ENCODE measurements at regions not wholly inside any gene's neighbourhood (a gene's known extent, or its start where the extent isn't known, plus 50 kb on each side); places are given as distances from the start of the nearest gene placed in this dataset.
"Not testable (repeated sequence)": the region's sequence is repeated elsewhere in the genome, so short reads cannot be mapped to it uniquely, and the experiment has no call there.

- not testable (repeated sequence) for H3K9ac ChIP-seq (ENCODE audit: low read length in 5 of 5); H3K4me3 ChIP-seq (ENCODE audit: low read depth in 1 of 5, low read length in 5 of 5); H3K27me3 ChIP-seq (ENCODE audit: control insufficient read depth in 5 of 5, insufficient read depth in 4 of 5, low read length in 5 of 5); H3K36me3 ChIP-seq (ENCODE audit: control insufficient read depth in 5 of 5, insufficient read depth in 5 of 5, low read length in 5 of 5); H3K27ac ChIP-seq (ENCODE audit: low read depth, low read length); H3K9me3 ChIP-seq (ENCODE audit: control insufficient read depth in 5 of 5, low read length in 5 of 5)
- peaks cover 0 to 12% (median 11%) of the 10 kb centered on the region in 5 donors for H3K4me1 ChIP-seq (ENCODE audit: control insufficient read depth in 5 of 5, insufficient read depth in 5 of 5, low read length in 5 of 5)
These were observed 106.1 kb downstream of the KBTBD2 start for GRCh38 chr7:32785365-32785944.

GRCh38 chr7:32779895-32780294, 111.7 kb downstream of the KBTBD2 start:
- H3K9me3 ChIP-seq (ENCODE audit: control insufficient read depth in 5 of 5, low read length in 5 of 5); H3K27me3 ChIP-seq (ENCODE audit: control insufficient read depth in 5 of 5, insufficient read depth in 4 of 5, low read length in 5 of 5); H3K27ac ChIP-seq (ENCODE audit: low read depth, low read length); H3K9ac ChIP-seq (ENCODE audit: low read length in 5 of 5); H3K4me3 ChIP-seq (ENCODE audit: low read depth in 1 of 5, low read length in 5 of 5); H3K36me3 ChIP-seq (ENCODE audit: control insufficient read depth in 5 of 5, insufficient read depth in 5 of 5, low read length in 5 of 5); H3K4me1 ChIP-seq (ENCODE audit: control insufficient read depth in 5 of 5, insufficient read depth in 5 of 5, low read length in 5 of 5): not testable (repeated sequence)

GRCh38 chr7:32779167-32779566, 112.4 kb downstream of the KBTBD2 start:
- Histone ChIP-seq H3K27me3 (ENCODE audit: control insufficient read depth in 5 of 5, insufficient read depth in 4 of 5, low read length in 5 of 5) (no peaks in the 10 kb centered on the region), H3K27ac (ENCODE audit: low read depth, low read length) (no peak overlapping the region), H3K9me3 (ENCODE audit: control insufficient read depth in 5 of 5, low read length in 5 of 5) (no peaks in the 10 kb centered on the region), H3K4me3 (ENCODE audit: low read depth in 1 of 5, low read length in 5 of 5) (no peak overlapping the region), H3K4me1 (ENCODE audit: control insufficient read depth in 5 of 5, insufficient read depth in 5 of 5, low read length in 5 of 5) (no peaks in the 10 kb centered on the region), H3K36me3 (ENCODE audit: control insufficient read depth in 5 of 5, insufficient read depth in 5 of 5, low read length in 5 of 5) (no peaks in the 10 kb centered on the region), H3K9ac (ENCODE audit: low read length in 5 of 5) (no peak overlapping the region)

GRCh38 chr7:32777041-32777666, 114.4 kb downstream of the KBTBD2 start:
- H3K27ac ChIP-seq (ENCODE audit: low read depth, low read length); H3K9me3 ChIP-seq (ENCODE audit: control insufficient read depth in 5 of 5, low read length in 5 of 5); H3K4me1 ChIP-seq (ENCODE audit: control insufficient read depth in 5 of 5, insufficient read depth in 5 of 5, low read length in 5 of 5); H3K36me3 ChIP-seq (ENCODE audit: control insufficient read depth in 5 of 5, insufficient read depth in 5 of 5, low read length in 5 of 5); H3K4me3 ChIP-seq (ENCODE audit: low read depth in 1 of 5, low read length in 5 of 5); H3K9ac ChIP-seq (ENCODE audit: low read length in 5 of 5); H3K27me3 ChIP-seq (ENCODE audit: control insufficient read depth in 5 of 5, insufficient read depth in 4 of 5, low read length in 5 of 5): not testable (repeated sequence)

- not testable (repeated sequence) for H3K4me1 ChIP-seq (ENCODE audit: control insufficient read depth in 5 of 5, insufficient read depth in 5 of 5, low read length in 5 of 5); H3K36me3 ChIP-seq (ENCODE audit: control insufficient read depth in 5 of 5, insufficient read depth in 5 of 5, low read length in 5 of 5); H3K27me3 ChIP-seq (ENCODE audit: control insufficient read depth in 5 of 5, insufficient read depth in 4 of 5, low read length in 5 of 5); H3K27ac ChIP-seq (ENCODE audit: low read depth, low read length); H3K4me3 ChIP-seq (ENCODE audit: low read depth in 1 of 5, low read length in 5 of 5); H3K9ac ChIP-seq (ENCODE audit: low read length in 5 of 5); H3K9me3 ChIP-seq (ENCODE audit: control insufficient read depth in 5 of 5, low read length in 5 of 5)
These were observed 115.2 kb downstream of the KBTBD2 start for GRCh38 chr7:32776318-32776717.

GRCh38 chr7:32775809-32776208, 115.8 kb downstream of the KBTBD2 start:
- not testable (repeated sequence) for H3K9ac ChIP-seq (ENCODE audit: low read length in 5 of 5); H3K4me3 ChIP-seq (ENCODE audit: low read depth in 1 of 5, low read length in 5 of 5); H3K27ac ChIP-seq (ENCODE audit: low read depth, low read length); H3K4me1 ChIP-seq (ENCODE audit: control insufficient read depth in 5 of 5, insufficient read depth in 5 of 5, low read length in 5 of 5); H3K9me3 ChIP-seq (ENCODE audit: control insufficient read depth in 5 of 5, low read length in 5 of 5); H3K36me3 ChIP-seq (ENCODE audit: control insufficient read depth in 5 of 5, insufficient read depth in 5 of 5, low read length in 5 of 5); H3K27me3 ChIP-seq (ENCODE audit: control insufficient read depth in 5 of 5, insufficient read depth in 4 of 5, low read length in 5 of 5)

- Histone ChIP-seq H3K27ac (ENCODE audit: low read depth, low read length) (no peak overlapping the region), H3K9me3 (ENCODE audit: control insufficient read depth in 5 of 5, low read length in 5 of 5) (no peaks in the 10 kb centered on the region), H3K27me3 (ENCODE audit: control insufficient read depth in 5 of 5, insufficient read depth in 4 of 5, low read length in 5 of 5) (no peaks in the 10 kb centered on the region), H3K36me3 (ENCODE audit: control insufficient read depth in 5 of 5, insufficient read depth in 5 of 5, low read length in 5 of 5) (no peaks in the 10 kb centered on the region), H3K4me1 (ENCODE audit: control insufficient read depth in 5 of 5, insufficient read depth in 5 of 5, low read length in 5 of 5) (no peaks in the 10 kb centered on the region), H3K9ac (ENCODE audit: low read length in 5 of 5) (no peak overlapping the region), H3K4me3 (ENCODE audit: low read depth in 1 of 5, low read length in 5 of 5) (no peak overlapping the region)
These were observed 117.0 kb downstream of the KBTBD2 start for GRCh38 chr7:32774541-32774951.

- H3K9ac ChIP-seq (ENCODE audit: low read length in 5 of 5): not testable (repeated sequence)
These were observed 122.6 kb downstream of the KBTBD2 start for GRCh38 chr7:32768866-32769510.

GRCh38 chr7:32768338-32768737, 123.2 kb downstream of the KBTBD2 start:
- not testable (repeated sequence) for H3K36me3 ChIP-seq (ENCODE audit: control insufficient read depth in 5 of 5, insufficient read depth in 5 of 5, low read length in 5 of 5); H3K27me3 ChIP-seq (ENCODE audit: control insufficient read depth in 5 of 5, insufficient read depth in 4 of 5, low read length in 5 of 5); H3K9me3 ChIP-seq (ENCODE audit: control insufficient read depth in 5 of 5, low read length in 5 of 5); H3K27ac ChIP-seq (ENCODE audit: low read depth, low read length); H3K9ac ChIP-seq (ENCODE audit: low read length in 5 of 5); H3K4me1 ChIP-seq (ENCODE audit: control insufficient read depth in 5 of 5, insufficient read depth in 5 of 5, low read length in 5 of 5); H3K4me3 ChIP-seq (ENCODE audit: low read depth in 1 of 5, low read length in 5 of 5)

More at GRCh38 chr7:32768866-32769510, 122.6 kb downstream of the KBTBD2 start:
- H3K36me3 ChIP-seq (ENCODE audit: control insufficient read depth in 5 of 5, insufficient read depth in 5 of 5, low read length in 5 of 5); H3K4me1 ChIP-seq (ENCODE audit: control insufficient read depth in 5 of 5, insufficient read depth in 5 of 5, low read length in 5 of 5); H3K4me3 ChIP-seq (ENCODE audit: low read depth in 1 of 5, low read length in 5 of 5); H3K27me3 ChIP-seq (ENCODE audit: control insufficient read depth in 5 of 5, insufficient read depth in 4 of 5, low read length in 5 of 5); H3K9me3 ChIP-seq (ENCODE audit: control insufficient read depth in 5 of 5, low read length in 5 of 5); H3K27ac ChIP-seq (ENCODE audit: low read depth, low read length): not testable (repeated sequence)

- H3K27ac ChIP-seq (ENCODE audit: low read depth, low read length); H3K4me3 ChIP-seq (ENCODE audit: low read depth in 1 of 5, low read length in 5 of 5); H3K27me3 ChIP-seq (ENCODE audit: control insufficient read depth in 5 of 5, insufficient read depth in 4 of 5, low read length in 5 of 5); H3K9ac ChIP-seq (ENCODE audit: low read length in 5 of 5); H3K9me3 ChIP-seq (ENCODE audit: control insufficient read depth in 5 of 5, low read length in 5 of 5); H3K36me3 ChIP-seq (ENCODE audit: control insufficient read depth in 5 of 5, insufficient read depth in 5 of 5, low read length in 5 of 5): not testable (repeated sequence)
- peaks cover 0 to 12% (median 9%) of the 10 kb centered on the region in 5 donors for H3K4me1 ChIP-seq (ENCODE audit: control insufficient read depth in 5 of 5, insufficient read depth in 5 of 5, low read length in 5 of 5)
These were observed 125.8 kb downstream of the KBTBD2 start for GRCh38 chr7:32765649-32766251.

Data from subcutaneous abdominal adipose tissue (tissue), 5 donors.